GM21528 (cell line): ENCODE measurements at regions not wholly inside any gene's neighbourhood (a gene's known extent, or its start where the extent isn't known, plus 50 kb on each side); places are given as distances from the start of the nearest gene placed in this dataset.
"Not testable (repeated sequence)": the region's sequence is repeated elsewhere in the genome, so short reads cannot be mapped to it uniquely, and the experiment has no call there.

Experiments used
- ATAC-seq: cut with Tn5 transposase; IDR thresholded peaks from one replicate; pipeline ENCODE4 v1.9.1; 2021; ENCODE audit warnings: mild to moderate bottlenecking, moderate library complexity; ENCODE audit not compliant: unreplicated experiment, low FRiP score

DNA sequence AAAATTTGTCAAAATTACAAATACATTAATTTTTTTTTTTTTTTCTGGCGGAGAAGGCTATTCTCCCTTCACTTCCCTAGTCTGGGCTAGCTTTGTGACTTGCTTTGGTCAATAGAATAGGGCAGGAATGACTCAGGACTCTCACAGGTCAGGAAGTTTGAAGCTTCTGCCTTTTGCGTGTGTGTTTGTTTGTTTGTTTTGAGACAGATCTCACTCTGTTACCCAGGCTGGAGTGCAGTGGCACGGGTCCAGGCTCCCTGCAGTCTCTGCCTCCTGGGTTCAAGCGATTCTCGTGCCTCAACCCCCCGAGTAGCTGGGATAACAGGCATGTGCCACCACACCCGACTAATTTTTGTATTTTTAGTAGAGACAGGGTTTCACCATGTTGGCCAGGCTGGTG lies 55.9 kb upstream of the USP9X start:
- no peak for ATAC-seq

DNA sequence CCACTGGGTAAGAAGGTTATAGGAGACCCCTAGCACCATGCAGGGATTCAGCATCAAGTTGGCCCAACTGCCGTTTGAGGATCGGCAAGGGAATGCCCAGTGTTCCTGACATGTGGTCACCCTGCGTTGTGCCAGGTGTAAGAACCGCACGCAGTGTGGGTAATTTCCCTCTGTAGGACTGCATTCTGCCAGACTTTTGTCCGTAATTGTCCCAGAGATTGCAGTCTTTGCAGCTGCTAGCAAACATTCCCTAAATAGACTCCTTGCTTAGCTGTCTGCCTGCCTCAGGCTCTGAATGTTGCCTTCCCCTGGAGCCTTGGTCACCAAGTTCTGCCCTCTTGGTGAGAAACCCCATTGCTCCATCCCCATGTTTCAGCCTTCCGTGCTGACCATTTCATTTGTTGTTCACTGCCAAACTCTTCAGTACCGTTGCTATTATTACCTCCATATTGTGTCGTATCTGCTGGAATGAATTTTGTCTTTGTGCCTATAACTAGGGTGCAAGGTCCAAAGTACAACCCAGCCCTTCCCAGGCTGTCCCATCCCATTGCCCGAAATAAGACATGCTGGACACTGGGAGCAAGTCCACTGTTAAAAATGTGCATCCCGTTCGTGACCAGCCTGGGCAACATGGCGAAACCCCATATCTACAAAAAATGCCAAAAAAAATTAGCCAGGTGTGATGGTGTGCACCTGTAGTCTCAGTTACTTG lies 53.8 kb upstream of the USP9X start:
- no peak for ATAC-seq

DNA sequence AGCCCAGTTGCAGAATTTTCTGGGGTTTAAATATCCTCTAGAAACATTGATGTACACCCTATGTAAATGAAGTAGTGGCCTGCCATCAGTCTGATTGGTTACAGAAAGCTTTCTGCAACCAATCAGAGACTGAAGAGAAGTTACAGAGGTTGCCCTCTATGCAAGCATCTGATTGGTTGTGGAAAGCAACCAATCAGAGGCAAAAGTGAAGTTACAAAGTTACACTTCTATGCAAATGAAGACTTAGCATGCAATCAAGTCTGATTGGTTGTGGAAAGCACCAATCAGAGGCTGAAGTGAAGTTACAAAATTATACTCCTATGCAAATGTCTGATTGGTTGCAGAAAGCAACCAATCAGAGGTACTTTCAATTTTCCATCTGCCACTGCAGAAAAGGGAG lies 51.9 kb upstream of the USP9X start:
- ATAC-seq, result no peak

DNA sequence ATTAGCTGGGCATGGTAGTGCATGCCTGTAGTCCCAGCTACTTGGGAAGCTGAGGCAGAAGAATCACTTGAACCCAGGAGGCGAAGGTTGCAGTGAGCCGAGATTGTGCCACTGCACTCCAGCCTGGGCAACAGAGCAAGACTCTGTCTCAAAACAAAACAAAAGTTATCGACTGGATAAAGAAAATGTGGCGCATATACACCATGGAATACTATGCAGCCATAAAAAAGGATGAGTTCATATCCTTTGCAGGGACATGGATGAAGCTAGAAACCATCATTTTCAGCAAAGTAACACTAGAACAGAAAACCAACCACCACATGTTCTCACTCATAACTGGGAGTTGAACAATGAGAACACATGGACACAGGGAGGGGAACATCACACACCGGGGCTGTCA lies 50.3 kb upstream of the USP9X start:
- ATAC-seq, result not testable (repeated sequence)
